ENCODE measurements at regions not wholly inside any gene's neighbourhood (a gene's known extent, or its start where the extent isn't known, plus 50 kb on each side); places are given as distances from the start of the nearest gene placed in this dataset.

- H3K36me3 ChIP-seq, result no peaks in the 10 kb centered on the region
- no peak overlapping the region for H3K27ac ChIP-seq
- TF ChIP-seq, protein P1, sequence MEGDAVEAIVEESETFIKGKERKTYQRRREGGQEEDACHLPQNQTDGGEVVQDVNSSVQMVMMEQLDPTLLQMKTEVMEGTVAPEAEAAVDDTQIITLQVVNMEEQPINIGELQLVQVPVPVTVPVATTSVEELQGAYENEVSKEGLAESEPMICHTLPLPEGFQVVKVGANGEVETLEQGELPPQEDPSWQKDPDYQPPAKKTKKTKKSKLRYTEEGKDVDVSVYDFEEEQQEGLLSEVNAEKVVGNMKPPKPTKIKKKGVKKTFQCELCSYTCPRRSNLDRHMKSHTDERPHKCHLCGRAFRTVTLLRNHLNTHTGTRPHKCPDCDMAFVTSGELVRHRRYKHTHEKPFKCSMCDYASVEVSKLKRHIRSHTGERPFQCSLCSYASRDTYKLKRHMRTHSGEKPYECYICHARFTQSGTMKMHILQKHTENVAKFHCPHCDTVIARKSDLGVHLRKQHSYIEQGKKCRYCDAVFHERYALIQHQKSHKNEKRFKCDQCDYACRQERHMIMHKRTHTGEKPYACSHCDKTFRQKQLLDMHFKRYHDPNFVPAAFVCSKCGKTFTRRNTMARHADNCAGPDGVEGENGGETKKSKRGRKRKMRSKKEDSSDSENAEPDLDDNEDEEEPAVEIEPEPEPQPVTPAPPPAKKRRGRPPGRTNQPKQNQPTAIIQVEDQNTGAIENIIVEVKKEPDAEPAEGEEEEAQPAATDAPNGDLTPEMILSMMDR (IDR thresholded peaks at IDR 0.05), result no peak
- no peak for DNase-seq
- no peak overlapping the region for H3K4me3 ChIP-seq
- H3K4me1 ChIP-seq, result no peaks in the 10 kb centered on the region
- H3K9me3 ChIP-seq, result no peaks in the 10 kb centered on the region
- no peak for ATAC-seq
- H3K27me3 ChIP-seq, result peaks cover 9% of the 10 kb centered on the region
- intact Hi-C loops (cut with DNase I), result no loop called here
These were observed 55.9 kb upstream of the DRD2 start for GRCh38 chr11:113531083-113531482.

- DNase-seq (no peak), ATAC-seq (no peak)
- Histone ChIP-seq H3K4me1 (no peaks in the 10 kb centered on the region), H3K9me3 (no peaks in the 10 kb centered on the region), H3K27me3 (peaks cover 9% of the 10 kb centered on the region), H3K36me3 (no peaks in the 10 kb centered on the region), H3K4me3 (no peak overlapping the region), H3K27ac (no peak overlapping the region)
- intact Hi-C loops (cut with DNase I), result no loop called here
- TF ChIP-seq, protein P1 (IDR thresholded peaks at IDR 0.05), result no peak
These were observed 54.4 kb upstream of the DRD2 start for GRCh38 chr11:113529606-113530005.

DNA sequence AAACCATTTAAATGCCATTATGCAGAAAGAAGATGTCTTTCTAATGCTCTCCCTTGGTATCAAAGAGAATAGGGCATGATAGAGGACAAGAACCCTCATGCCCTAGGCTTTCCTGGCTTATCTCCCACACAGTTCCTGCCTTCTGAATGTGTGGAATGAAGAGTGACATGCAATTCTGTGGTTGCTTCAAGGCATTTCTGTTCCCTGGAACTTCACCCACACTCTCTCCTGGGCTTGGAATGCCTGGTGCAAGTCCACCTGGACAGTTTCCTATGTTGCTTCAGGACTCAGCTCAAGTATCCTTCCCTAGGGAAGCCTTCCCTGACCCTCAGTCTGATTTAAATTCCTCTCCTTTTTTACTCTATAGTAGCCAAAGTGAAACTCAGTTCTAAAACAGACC lies 53.8 kb upstream of the DRD2 start:
- intact Hi-C loops (cut with DNase I), result no loop called here
- Histone ChIP-seq H3K27me3 (peaks cover 9% of the 10 kb centered on the region), H3K27ac (no peak overlapping the region), H3K4me1 (no peaks in the 10 kb centered on the region), H3K9me3 (no peaks in the 10 kb centered on the region), H3K4me3 (no peak overlapping the region), H3K36me3 (no peaks in the 10 kb centered on the region)
- ATAC-seq (no peak), DNase-seq (no peak)
- TF ChIP-seq, protein P1 (IDR thresholded peaks at IDR 0.05), result no peak

DNA sequence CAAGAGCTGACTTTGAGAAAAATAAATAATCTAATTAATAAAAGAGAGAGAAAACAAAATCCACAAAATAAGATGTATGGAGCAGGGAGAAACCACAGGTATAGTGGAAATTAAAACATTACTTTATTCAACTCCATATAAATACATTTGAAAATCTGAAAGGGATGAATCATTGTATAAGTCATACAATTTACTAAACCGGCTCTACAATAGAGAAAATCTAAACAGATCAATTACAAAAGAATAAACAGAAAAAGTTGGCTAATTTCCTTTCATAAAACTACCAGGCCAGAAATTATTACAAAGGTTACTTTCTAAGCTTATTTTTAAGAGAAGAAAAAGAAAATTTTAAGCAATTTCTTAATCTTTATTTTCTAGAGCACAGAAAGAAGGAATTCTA lies 51.3 kb upstream of the DRD2 start:
- no peak overlapping the region for H3K27ac ChIP-seq
- ATAC-seq (no peak), DNase-seq (no peak)
- TF ChIP-seq, protein P1 (IDR thresholded peaks at IDR 0.05), result no peak
- no peak overlapping the region for H3K4me3 ChIP-seq
- no peaks in the 10 kb centered on the region for H3K36me3 ChIP-seq
- H3K27me3 ChIP-seq, result no peaks in the 10 kb centered on the region
- H3K4me1 ChIP-seq, result no peaks in the 10 kb centered on the region
- intact Hi-C loops (cut with DNase I), result no loop called here
- H3K9me3 ChIP-seq, result no peaks in the 10 kb centered on the region

Measured in upper lobe of right lung (tissue), 1 donor.